NCI-H446 (cell line): ENCODE measurements at regions not wholly inside any gene's neighbourhood (a gene's known extent, or its start where the extent isn't known, plus 50 kb on each side); places are given as distances from the start of the nearest gene placed in this dataset.

ENCODE experiments used
- DNase-seq, 2 experiments: peaks; one replicate each; lab custom pipeline; 2025; lab: John Stamatoyannopoulos, UW

DNA sequence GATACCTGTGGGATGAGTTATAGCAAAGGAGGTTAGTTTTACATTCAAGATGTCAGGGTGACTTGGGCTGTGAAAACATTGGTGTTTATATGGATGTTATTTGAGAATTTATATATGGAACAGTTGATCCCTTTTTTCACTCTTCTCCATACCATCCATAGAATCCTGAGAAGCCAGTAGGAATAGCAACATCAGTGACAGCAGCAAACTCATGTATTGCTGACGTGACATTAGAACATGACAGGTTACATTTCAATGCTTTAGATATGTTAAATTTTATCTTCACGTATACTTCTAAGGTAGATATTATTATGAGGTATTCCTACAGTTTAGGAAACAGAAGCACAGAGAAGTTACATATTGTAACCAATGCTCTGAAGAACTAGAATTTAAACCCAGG, 745.2 kb upstream of the GCFC2 start:
- DNase-seq: no peak

- no peak for DNase-seq
Measured at GRCh38 chr2:76450024-76450475, 739.3 kb upstream of the GCFC2 start.

GRCh38 chr2:76448956-76449355, 738.2 kb upstream of the GCFC2 start:
- no peak for DNase-seq

GRCh38 chr2:76447294-76447693, 736.6 kb upstream of the GCFC2 start:
- DNase-seq: no peak

DNA sequence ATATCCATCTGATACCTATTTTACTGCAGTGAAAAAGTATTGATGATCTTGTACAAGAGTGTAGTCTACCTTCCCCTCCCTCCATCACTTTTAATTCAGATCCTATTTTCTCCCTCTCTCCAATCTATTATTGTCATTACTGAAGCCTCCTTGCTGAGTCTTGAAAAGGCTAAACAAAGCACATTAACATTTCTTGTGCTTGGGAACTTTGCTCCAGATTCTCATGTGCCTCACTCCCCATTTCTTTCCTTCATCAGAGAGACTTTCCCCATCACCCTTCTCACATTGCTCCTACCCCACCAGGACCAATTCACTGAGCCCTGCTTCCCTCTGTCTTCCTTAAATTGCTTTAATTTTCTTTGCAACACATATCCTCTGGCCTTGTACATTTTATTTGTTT, 736.2 kb upstream of the GCFC2 start:
- DNase-seq: no peak

- DNase-seq: no peak
Measured at GRCh38 chr2:76445880-76446279, 735.2 kb upstream of the GCFC2 start.

DNA sequence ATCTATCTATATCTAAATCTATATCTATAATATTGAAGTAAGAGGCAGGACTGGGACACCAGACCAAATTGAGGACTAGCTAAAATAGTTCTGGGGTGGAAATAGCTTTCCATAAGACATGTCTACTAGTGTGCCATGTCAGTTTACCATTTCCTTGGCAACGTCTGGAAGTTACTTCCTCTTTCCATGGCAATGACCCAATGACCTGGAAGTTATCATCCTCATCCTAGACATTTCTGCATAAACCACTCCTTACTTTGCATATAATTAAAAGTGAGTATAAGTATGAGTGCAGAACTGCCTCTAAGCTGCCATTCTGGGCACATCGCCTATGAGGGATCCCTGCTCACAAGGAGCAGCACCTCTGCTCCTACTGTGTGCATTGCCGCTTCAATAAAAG, 734.0 kb upstream of the GCFC2 start:
- DNase-seq: no peak

GRCh38 chr2:76437564-76437963, 726.8 kb upstream of the GCFC2 start:
- no peak for DNase-seq

GRCh38 chr2:76429374-76429773, 718.7 kb upstream of the GCFC2 start:
- no peak for DNase-seq

DNA sequence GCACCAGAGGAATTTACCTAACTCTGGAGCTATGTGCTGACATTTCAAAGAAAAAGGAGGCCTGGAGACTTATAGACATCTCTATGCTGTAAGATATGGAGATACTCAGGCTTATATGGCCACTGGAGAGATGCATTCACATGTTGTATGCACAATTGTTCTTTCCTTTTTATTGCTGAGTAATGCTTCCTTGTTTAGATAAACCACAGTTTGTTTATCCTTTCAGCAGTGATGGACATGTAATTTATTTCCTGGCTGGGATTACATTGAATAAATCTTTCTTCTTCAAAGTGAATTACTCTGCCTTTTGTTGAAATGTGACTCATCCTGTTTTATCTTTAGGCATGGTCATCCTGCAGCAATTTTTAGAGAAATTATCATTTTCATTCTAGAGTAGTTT, 716.7 kb upstream of the GCFC2 start:
- DNase-seq: no peak

DNA sequence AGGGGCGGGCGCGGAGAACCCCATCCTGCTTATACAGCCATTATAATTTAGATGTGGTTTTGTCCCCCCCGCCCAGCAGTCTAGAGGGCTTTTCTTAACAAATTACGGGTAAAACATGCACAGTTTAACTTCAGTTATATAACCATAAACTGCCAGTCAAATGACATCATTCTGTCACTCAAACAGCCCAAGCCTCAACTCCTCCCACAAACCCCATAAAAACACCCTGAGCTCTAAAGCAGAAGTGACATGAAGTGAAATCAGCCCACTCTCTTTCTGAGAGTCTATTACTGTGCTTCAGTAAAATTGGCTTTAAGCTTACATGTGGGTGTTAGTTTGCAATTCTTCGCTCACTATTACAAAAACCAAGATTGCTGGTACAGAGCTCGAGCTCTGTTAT, 705.1 kb upstream of the GCFC2 start:
- DNase-seq: no peak

DNA sequence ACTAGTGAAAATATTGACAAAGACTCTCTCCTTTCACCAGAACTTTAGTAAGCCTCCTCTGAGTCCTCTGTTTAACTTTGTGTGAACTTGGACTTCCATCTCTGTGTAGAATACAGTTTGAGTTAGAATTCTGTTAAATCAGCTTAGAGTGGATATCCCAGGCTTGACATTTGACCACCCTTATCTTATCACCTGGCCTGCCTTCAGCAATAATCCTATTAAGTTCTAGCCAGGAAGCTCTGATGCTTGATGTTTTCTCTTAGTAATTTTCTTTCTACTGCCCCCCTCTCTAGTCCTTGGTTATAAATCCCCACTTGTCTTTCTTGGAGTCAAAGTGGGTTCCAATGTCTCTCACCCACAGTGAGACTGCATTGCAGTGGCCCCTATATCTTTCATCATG, 702.7 kb upstream of the GCFC2 start:
- no peak for DNase-seq

- DNase-seq: no peak
Measured at GRCh38 chr2:76406134-76406855, 695.6 kb upstream of the GCFC2 start.

DNA sequence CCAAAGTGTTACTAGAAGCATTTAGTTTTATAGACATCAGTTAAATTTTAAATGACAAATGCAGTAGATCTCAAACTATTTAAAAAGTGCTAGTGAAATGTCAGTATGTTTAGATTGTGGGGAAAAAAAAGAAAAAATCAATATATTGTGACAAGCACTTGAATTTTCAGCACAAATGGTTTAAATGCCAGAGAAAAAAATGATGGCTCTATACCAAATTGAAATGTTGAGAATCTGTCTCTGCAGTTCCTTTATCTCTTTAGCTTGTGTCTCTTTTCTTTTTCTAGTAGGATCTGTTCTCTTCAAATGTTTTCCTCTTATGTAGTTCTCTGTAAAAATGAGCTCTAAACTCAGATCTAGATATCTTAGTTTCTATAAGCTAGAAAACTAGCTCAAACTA, 682.6 kb upstream of the GCFC2 start:
- no peak for DNase-seq

DNA sequence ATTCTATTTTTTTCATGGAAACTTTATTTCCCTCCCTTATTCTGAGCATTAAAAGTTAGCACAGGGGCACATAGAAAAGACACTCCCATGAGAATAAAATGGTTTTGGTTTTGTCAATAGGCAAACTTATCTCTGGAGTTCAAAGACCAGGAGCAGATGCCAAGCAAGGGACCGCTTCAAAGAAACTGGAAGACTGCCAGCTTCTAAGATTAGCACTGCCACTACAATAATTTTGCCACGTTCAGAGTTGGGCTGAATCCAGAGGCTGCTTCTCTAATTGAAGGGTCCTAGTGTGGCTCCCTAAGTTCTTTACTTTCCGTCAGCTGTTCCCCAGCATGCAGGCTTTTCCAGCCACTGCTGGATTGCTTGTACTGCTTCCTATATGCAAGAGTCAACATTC, 681.0 kb upstream of the GCFC2 start:
- DNase-seq: peak in 1 of 2 experiments; percentile 25

GRCh38 chr2:76387294-76387693, 676.6 kb upstream of the GCFC2 start:
- no peak for DNase-seq

- no peak for DNase-seq
Measured at GRCh38 chr2:76385943-76386342, 675.2 kb upstream of the GCFC2 start.

- DNase-seq: no peak
Measured at GRCh38 chr2:76381624-76382023, 670.9 kb upstream of the GCFC2 start.

DNA sequence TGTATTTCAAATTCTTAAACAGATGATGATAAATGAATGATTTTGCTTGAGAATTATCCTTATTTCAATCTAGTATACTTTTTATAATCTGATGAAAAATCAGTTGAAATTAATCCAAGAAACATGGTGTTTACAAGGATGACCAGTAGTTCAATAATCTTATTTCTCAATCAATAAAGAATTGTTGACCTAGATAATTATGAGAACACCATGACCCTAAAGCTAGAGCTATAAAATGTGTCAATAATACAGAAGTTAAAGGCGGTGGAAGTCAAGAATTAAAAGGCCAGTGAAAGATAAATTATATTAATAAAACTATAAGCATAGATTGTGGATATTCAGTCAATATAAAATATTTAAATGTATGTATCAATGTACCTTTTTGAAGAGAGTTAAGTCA, 667.4 kb upstream of the GCFC2 start:
- DNase-seq: no peak

- DNase-seq: no peak
Measured at GRCh38 chr2:76341439-76341838, 630.7 kb upstream of the GCFC2 start.

- DNase-seq: no peak
Measured at GRCh38 chr2:76332871-76333270, 622.2 kb upstream of the GCFC2 start.

DNA sequence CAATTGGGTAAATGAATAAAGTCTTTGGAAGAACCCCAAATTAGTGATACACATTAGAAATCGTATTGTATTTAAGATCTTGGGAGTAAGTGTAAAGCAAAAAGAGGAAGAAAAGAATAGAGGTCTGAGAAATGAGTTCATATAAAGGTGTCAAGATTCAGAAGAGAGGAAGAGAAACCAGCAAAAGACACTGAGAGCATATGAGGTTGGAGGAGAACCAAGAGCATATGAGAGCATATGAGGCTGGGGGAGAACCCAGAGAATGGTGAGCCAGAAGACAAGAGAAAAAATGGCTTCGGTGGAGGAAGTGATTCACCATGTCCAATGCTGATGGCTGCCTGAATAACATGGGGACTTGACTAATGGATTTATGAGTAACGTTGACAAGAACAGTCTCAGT, 620.1 kb upstream of the GCFC2 start:
- DNase-seq: no peak

DNA sequence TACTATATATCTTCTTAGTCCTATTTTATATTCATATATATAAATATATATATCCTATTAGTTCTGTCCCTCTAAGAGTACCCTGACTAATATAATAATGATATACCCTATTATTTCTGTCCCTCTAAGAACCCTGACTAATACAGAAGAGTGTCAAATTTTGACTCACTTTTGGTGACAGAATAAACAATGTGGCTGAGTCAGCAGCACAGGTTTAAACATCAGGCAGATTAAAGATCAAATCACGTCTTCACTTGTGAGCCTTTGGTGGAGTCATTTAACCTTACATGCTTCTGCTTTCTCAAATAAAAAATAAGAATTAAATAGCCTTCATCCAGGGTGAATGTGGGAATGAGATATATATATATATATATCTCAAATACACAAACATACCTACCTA, 615.9 kb upstream of the GCFC2 start:
- no peak for DNase-seq

- DNase-seq: no peak
Measured at GRCh38 chr2:76323381-76323780, 612.7 kb upstream of the GCFC2 start.
